Mesendoderm (in vitro differentiated cells): ENCODE measurements at regions not wholly inside any gene's neighbourhood (a gene's known extent, or its start where the extent isn't known, plus 50 kb on each side); places are given as distances from the start of the nearest gene placed in this dataset.

Experiments
- DNase-seq: peaks from one replicate; pipeline ENCODE4 v3.0.0; 2013
- H2AK5ac ChIP-seq: 2 replicates; pipeline ENCODE4 v1.6.1; 2013; ENCODE audit warnings: low read length, inconsistent platforms
- H2BK120ac ChIP-seq: 2 replicates; pipeline ENCODE4 v1.6.1; 2013; ENCODE audit warnings: low read depth, mild to moderate bottlenecking, low read length, moderate library complexity, mixed read lengths
- H2BK15ac ChIP-seq: replicated peaks from 2 replicates; pipeline ENCODE4 v1.6.1; 2013; ENCODE audit warnings: low read depth, mild to moderate bottlenecking, moderate library complexity
- H2BK5ac ChIP-seq: 2 replicates; pipeline ENCODE4 v1.6.1; 2013; ENCODE audit warnings: low read length, inconsistent platforms
- H3K18ac ChIP-seq: 2 replicates; pipeline ENCODE4 v1.6.1; 2013; ENCODE audit warnings: mild to moderate bottlenecking, low read length, mixed read lengths
- H3K23ac ChIP-seq: one replicate; pipeline ENCODE4 v1.6.1; 2013; ENCODE audit warnings: low read length
- H3K27ac ChIP-seq: 2 replicates; pipeline ENCODE4 v1.5.1; 2013; ENCODE audit warnings: low read depth, mild to moderate bottlenecking, inconsistent platforms, low read length, moderate library complexity
- H3K27me3 ChIP-seq: 2 replicates; pipeline ENCODE4 v1.6.1; 2013; ENCODE audit warnings: low read length, control low read depth, mild to moderate bottlenecking, inconsistent platforms; ENCODE audit not compliant: insufficient read depth, poor library complexity
- H3K36me3 ChIP-seq: 2 replicates; pipeline ENCODE4 v1.6.1; 2013; ENCODE audit warnings: low read length, inconsistent platforms; ENCODE audit not compliant: control insufficient read depth, insufficient read depth
- H3K4ac ChIP-seq: one replicate; pipeline ENCODE4 v1.6.1; 2013; ENCODE audit warnings: low read depth, mild to moderate bottlenecking, low read length, moderate library complexity
- H3K4me1 ChIP-seq: 2 replicates; pipeline ENCODE4 v1.6.1; 2013; ENCODE audit warnings: low read depth, low read length, inconsistent platforms; ENCODE audit not compliant: control insufficient read depth
- H3K4me2 ChIP-seq: 2 replicates; pipeline ENCODE4 v1.6.1; 2013; ENCODE audit warnings: low read length
- H3K4me3 ChIP-seq: 2 replicates; pipeline ENCODE4 v1.5.1; 2013; ENCODE audit warnings: mild to moderate bottlenecking, low read length
- H3K56ac ChIP-seq: one replicate; pipeline ENCODE4 v1.6.1; 2013; ENCODE audit warnings: low read length
- H3K79me1 ChIP-seq: 2 replicates; pipeline ENCODE4 v1.6.1; 2013; ENCODE audit warnings: low read length, inconsistent platforms
- H3K79me2 ChIP-seq: 2 replicates; pipeline ENCODE4 v1.6.1; 2013; ENCODE audit warnings: mild to moderate bottlenecking, low read length; ENCODE audit not compliant: control insufficient read depth, insufficient read depth
- H3K9ac ChIP-seq: 2 replicates; pipeline ENCODE4 v1.6.1; 2013; ENCODE audit warnings: low read length, inconsistent platforms
- H4K5ac ChIP-seq: one replicate; pipeline ENCODE4 v1.6.1; 2013; ENCODE audit warnings: low read length
- H4K8ac ChIP-seq: one replicate; pipeline ENCODE4 v1.6.1; 2013; ENCODE audit warnings: low read depth, mild to moderate bottlenecking, control low read depth, low read length, moderate library complexity
- WGBS: extraction: QIAGEN DNeasy Blood & Tissue Kit; methylation state at CpG from one replicate; pipeline ENCODE4 v1.1.7; 2013; ENCODE audit warnings: low lambda C conversion rate, missing lambda C conversion rate; ENCODE audit not compliant: insufficient coverage; ENCODE audit errors: extremely low coverage; 5-methylcytosine and 5-hydroxymethylcytosine counted together

GRCh38 chr18:30387401-30387800 is 655.1 kb downstream of the DSC3 start:
- Histone ChIP-seq H3K4me2 (no peak overlapping the region), H3K27me3 (no peaks in the 10 kb centered on the region), H3K23ac (no peak overlapping the region), H2AK5ac (no peak overlapping the region), H3K18ac (no peak overlapping the region), H3K79me2 (no peaks in the 10 kb centered on the region), H3K79me1 (no peaks in the 10 kb centered on the region), H2BK15ac (no peak overlapping the region), H2BK5ac (no peak overlapping the region), H3K36me3 (no peaks in the 10 kb centered on the region), H3K4me3 (no peak overlapping the region), H2BK120ac (no peak overlapping the region), H3K56ac (no peak overlapping the region), H4K8ac (no peak overlapping the region), H4K5ac (no peak overlapping the region), H3K9ac (no peak overlapping the region), H3K4ac (no peak overlapping the region), H3K27ac (no peak overlapping the region), H3K4me1 (no peaks in the 10 kb centered on the region)
- no CpG with 5 or more reads among the region's 2 CpGs for WGBS
- peak; percentile 78 for DNase-seq

- Histone ChIP-seq H3K79me1 (no peaks in the 10 kb centered on the region), H2BK120ac (no peak overlapping the region), H3K27ac (no peak overlapping the region), H2AK5ac (no peak overlapping the region), H3K9ac (no peak overlapping the region), H4K8ac (no peak overlapping the region), H4K5ac (no peak overlapping the region), H3K36me3 (no peaks in the 10 kb centered on the region), H2BK5ac (no peak overlapping the region), H3K4me2 (no peak overlapping the region), H3K4me3 (no peak overlapping the region), H3K18ac (no peak overlapping the region), H3K56ac (no peak overlapping the region), H3K79me2 (no peaks in the 10 kb centered on the region), H3K27me3 (no peaks in the 10 kb centered on the region), H2BK15ac (peak overlapping the region; percentile 59), H3K4ac (no peak overlapping the region), H3K23ac (no peak overlapping the region), H3K4me1 (no peaks in the 10 kb centered on the region)
- no CpG with 5 or more reads among the region's 5 CpGs for WGBS
- peak; percentile 2 for DNase-seq
Observed at GRCh38 chr18:30386624-30387023, 655.9 kb downstream of the DSC3 start.

- no peak overlapping the region for H3K27ac ChIP-seq
- H3K36me3 ChIP-seq: no peaks in the 10 kb centered on the region
- no peak overlapping the region for H3K18ac ChIP-seq
- no peaks in the 10 kb centered on the region for H3K4me1 ChIP-seq
- no peak overlapping the region for H2AK5ac ChIP-seq
- no peak overlapping the region for H2BK5ac ChIP-seq
- H2BK15ac ChIP-seq: no peak overlapping the region
- no peak for DNase-seq
- no peak overlapping the region for H3K4me3 ChIP-seq
- H3K79me1 ChIP-seq: no peaks in the 10 kb centered on the region
- no peak overlapping the region for H3K56ac ChIP-seq
- no peak overlapping the region for H2BK120ac ChIP-seq
- H3K4me2 ChIP-seq: no peak overlapping the region
- no peak overlapping the region for H3K23ac ChIP-seq
- H3K9ac ChIP-seq: no peak overlapping the region
- no peaks in the 10 kb centered on the region for H3K79me2 ChIP-seq
- no CpG with 5 or more reads among the region's 1 CpG for WGBS
- H4K5ac ChIP-seq: no peak overlapping the region
- no peak overlapping the region for H3K4ac ChIP-seq
- H3K27me3 ChIP-seq: no peaks in the 10 kb centered on the region
- no peak overlapping the region for H4K8ac ChIP-seq
Observed at GRCh38 chr18:30385684-30386083, 656.9 kb downstream of the DSC3 start.

GRCh38 chr18:30381826-30382225 is 660.7 kb downstream of the DSC3 start:
- Histone ChIP-seq H3K18ac (no peak overlapping the region), H4K5ac (no peak overlapping the region), H3K23ac (no peak overlapping the region), H3K9ac (no peak overlapping the region), H3K27me3 (no peaks in the 10 kb centered on the region), H3K4ac (no peak overlapping the region), H3K27ac (no peak overlapping the region), H3K56ac (no peak overlapping the region), H2BK15ac (no peak overlapping the region), H3K4me1 (peaks cover 4% of the 10 kb centered on the region), H3K36me3 (no peaks in the 10 kb centered on the region), H2AK5ac (no peak overlapping the region), H3K79me1 (no peaks in the 10 kb centered on the region), H2BK120ac (no peak overlapping the region), H3K79me2 (no peaks in the 10 kb centered on the region), H3K4me3 (no peak overlapping the region), H2BK5ac (no peak overlapping the region), H3K4me2 (no peak overlapping the region), H4K8ac (no peak overlapping the region)
- no CpG with 5 or more reads among the region's 2 CpGs for WGBS
- DNase-seq: no peak

GRCh38 chr18:30378097-30378496 is 664.4 kb downstream of the DSC3 start:
- Histone ChIP-seq H3K23ac (no peak overlapping the region), H2BK15ac (no peak overlapping the region), H4K8ac (no peak overlapping the region), H3K56ac (no peak overlapping the region), H4K5ac (no peak overlapping the region), H3K18ac (no peak overlapping the region), H2BK5ac (no peak overlapping the region), H3K9ac (no peak overlapping the region), H3K79me1 (no peaks in the 10 kb centered on the region), H3K27me3 (no peaks in the 10 kb centered on the region), H3K79me2 (no peaks in the 10 kb centered on the region), H3K4me2 (no peak overlapping the region), H3K4me1 (peaks cover 4% of the 10 kb centered on the region), H3K27ac (no peak overlapping the region), H3K36me3 (no peaks in the 10 kb centered on the region), H2BK120ac (no peak overlapping the region), H3K4ac (no peak overlapping the region), H3K4me3 (no peak overlapping the region), H2AK5ac (no peak overlapping the region)
- no peak for DNase-seq
- no CpG with 5 or more reads among the region's 1 CpG for WGBS

GRCh38 chr18:30376515-30376914 is 666.0 kb downstream of the DSC3 start:
- Histone ChIP-seq H3K27me3 (no peaks in the 10 kb centered on the region), H3K27ac (no peak overlapping the region), H3K23ac (no peak overlapping the region), H2AK5ac (no peak overlapping the region), H3K56ac (no peak overlapping the region), H3K36me3 (no peaks in the 10 kb centered on the region), H3K79me2 (no peaks in the 10 kb centered on the region), H3K4me1 (peaks cover 4% of the 10 kb centered on the region), H2BK5ac (no peak overlapping the region), H3K18ac (no peak overlapping the region), H3K9ac (no peak overlapping the region), H4K5ac (no peak overlapping the region), H2BK15ac (no peak overlapping the region), H3K4ac (no peak overlapping the region), H2BK120ac (no peak overlapping the region), H3K4me2 (no peak overlapping the region), H3K79me1 (no peaks in the 10 kb centered on the region), H3K4me3 (no peak overlapping the region), H4K8ac (no peak overlapping the region)
- WGBS: no CpG with 5 or more reads among the region's 4 CpGs
- peak; percentile 85 for DNase-seq
